Rectal smooth muscle tissue (tissue), 1 donor: ENCODE measurements at regions not wholly inside any gene's neighbourhood (a gene's known extent, or its start where the extent isn't known, plus 50 kb on each side); places are given as distances from the start of the nearest gene placed in this dataset.
"Not testable (repeated sequence)": the region's sequence is repeated elsewhere in the genome, so short reads cannot be mapped to it uniquely, and the experiment has no call there.

Source experiments
- H3K27ac ChIP-seq: one replicate; pipeline ENCODE4 v1.7.0; 2013; ENCODE audit warnings: low read depth, low read length, inconsistent platforms
- H3K27me3 ChIP-seq: one replicate; pipeline ENCODE4 v1.7.0; 2013; ENCODE audit warnings: low read length; ENCODE audit not compliant: control insufficient read depth, insufficient read depth
- H3K36me3 ChIP-seq: one replicate; pipeline ENCODE4 v1.7.0; 2013; ENCODE audit warnings: low read length; ENCODE audit not compliant: control insufficient read depth, insufficient read depth
- H3K4me1 ChIP-seq: one replicate; pipeline ENCODE4 v1.7.0; 2013; ENCODE audit warnings: low read length; ENCODE audit not compliant: control insufficient read depth, insufficient read depth
- H3K4me3 ChIP-seq: one replicate; pipeline ENCODE4 v1.7.0; 2013; ENCODE audit warnings: low read length
- H3K9ac ChIP-seq: one replicate; pipeline ENCODE4 v1.7.0; 2013; ENCODE audit warnings: low read length

DNA sequence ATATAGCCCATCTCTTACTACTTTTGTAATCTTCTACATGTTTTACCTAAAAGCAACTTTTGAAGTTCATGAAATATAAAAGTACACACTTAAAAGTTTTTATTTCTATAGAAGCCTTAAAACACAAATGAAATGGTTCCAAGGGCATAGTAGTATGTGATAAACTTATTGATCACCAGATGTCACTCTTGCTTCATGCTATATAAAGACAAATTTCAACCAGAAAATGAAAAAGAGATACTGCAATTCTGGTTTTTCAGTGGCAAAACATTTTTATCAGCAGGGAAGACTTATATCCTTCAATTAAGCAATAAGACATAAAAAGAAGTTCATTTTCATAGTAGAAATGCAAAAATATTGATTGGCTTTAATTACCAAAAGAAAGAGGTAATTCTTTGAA lies 69.4 kb upstream of the FBXL17 start:
- no peaks in the 10 kb centered on the region for H3K27me3 ChIP-seq
- no peak overlapping the region for H3K27ac ChIP-seq
- H3K36me3 ChIP-seq = no peaks in the 10 kb centered on the region
- H3K4me1 ChIP-seq = no peaks in the 10 kb centered on the region
- H3K9ac ChIP-seq = no peak overlapping the region
- H3K4me3 ChIP-seq = no peak overlapping the region

DNA sequence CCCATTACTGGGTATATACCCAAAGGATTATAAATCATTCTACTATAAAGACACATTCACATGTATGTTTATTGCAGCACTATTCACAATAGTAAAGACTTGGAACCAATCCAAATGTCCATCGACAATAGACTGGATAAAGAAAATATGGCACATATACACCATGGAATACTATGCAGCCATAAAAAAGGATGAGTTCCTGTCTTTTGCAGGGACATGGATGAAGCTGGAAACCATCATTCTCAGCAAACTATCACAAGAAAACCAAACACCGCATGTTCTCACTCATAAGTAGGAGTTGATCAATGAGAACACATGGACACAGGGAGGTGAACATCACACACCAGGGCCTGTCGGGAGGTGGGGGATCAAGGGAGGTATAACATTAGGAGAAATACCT lies 62.2 kb upstream of the FBXL17 start:
- not testable (repeated sequence) for H3K27ac ChIP-seq, H3K4me1 ChIP-seq, H3K36me3 ChIP-seq, H3K4me3 ChIP-seq, H3K9ac ChIP-seq, H3K27me3 ChIP-seq

DNA sequence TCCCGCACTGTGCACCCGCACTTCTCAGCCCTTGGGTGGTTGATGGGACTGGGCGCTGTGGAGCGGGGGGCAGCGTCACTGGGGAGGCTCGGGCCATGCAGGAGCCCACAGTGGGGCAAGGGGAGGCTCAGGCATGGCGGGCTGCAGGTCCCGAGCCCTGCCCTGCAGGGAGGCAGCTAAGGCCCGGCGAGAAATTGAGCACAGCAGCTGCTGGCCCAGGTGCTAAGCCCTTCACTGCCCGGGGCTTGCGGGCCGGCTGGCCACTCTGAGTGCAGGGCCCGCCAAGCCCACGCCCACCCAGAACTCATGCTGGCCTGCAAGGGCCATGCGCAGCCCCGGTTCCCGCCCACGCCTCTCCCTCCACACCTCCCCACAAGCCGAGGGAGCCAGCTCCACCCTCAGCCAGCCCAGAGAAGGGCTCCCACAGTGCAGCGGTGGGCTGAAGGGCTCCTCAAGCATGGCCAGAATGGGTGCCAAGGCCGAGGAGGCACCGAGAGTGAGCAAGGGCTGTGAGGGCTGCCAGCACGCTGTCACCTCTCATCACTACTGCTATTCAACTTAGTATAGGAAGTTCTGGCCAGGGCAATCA lies 60.3 kb upstream of the FBXL17 start:
- not testable (repeated sequence) for H3K27me3 ChIP-seq, H3K36me3 ChIP-seq, H3K27ac ChIP-seq, H3K4me3 ChIP-seq, H3K9ac ChIP-seq, H3K4me1 ChIP-seq

DNA sequence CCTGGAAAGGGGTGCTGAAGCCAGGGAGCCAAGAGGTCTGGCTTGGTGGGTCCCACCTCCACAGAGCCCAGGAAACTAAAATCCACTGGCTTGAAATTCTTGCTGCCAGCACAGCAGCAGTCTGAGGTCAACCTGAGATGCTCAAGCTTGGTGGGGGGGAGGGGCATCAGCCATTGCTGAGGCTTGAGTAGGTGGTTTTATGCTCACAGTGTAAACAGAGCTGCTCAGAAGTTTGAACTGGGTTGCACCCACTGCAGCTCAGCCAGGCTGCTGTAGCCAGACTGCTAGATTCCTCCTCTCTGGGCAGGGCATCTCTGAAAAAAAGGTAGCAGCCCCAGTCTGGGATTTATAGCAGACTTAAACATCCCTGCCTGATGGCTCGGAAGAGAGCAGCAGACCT lies 55.5 kb upstream of the FBXL17 start:
- Histone ChIP-seq H3K4me1 (no peaks in the 10 kb centered on the region), H3K9ac (no peak overlapping the region), H3K27ac (no peak overlapping the region), H3K36me3 (no peaks in the 10 kb centered on the region), H3K4me3 (no peak overlapping the region), H3K27me3 (no peaks in the 10 kb centered on the region)

DNA sequence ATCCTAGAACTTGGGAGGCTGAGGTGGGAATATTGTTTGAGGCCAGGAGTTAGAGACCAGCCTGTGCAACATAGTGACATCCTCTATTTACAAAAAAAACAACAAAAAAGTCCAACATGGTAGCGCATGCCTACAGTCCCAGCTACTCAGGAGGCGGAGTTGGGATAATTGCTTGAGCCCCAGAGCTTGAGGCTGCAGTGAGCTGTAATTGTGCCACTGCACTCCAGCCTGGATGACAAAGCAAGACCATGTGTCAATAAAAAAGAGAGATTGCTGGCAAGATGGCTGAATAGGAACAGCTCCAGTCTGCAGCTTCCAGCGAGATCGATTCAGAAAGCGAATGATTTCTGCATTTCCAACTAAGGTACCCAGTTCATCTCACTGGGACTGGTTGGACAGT lies 54.8 kb upstream of the FBXL17 start:
- no peak overlapping the region for H3K27ac ChIP-seq
- H3K4me3 ChIP-seq = no peak overlapping the region
- H3K36me3 ChIP-seq = no peaks in the 10 kb centered on the region
- no peaks in the 10 kb centered on the region for H3K4me1 ChIP-seq
- no peak overlapping the region for H3K9ac ChIP-seq
- no peaks in the 10 kb centered on the region for H3K27me3 ChIP-seq

DNA sequence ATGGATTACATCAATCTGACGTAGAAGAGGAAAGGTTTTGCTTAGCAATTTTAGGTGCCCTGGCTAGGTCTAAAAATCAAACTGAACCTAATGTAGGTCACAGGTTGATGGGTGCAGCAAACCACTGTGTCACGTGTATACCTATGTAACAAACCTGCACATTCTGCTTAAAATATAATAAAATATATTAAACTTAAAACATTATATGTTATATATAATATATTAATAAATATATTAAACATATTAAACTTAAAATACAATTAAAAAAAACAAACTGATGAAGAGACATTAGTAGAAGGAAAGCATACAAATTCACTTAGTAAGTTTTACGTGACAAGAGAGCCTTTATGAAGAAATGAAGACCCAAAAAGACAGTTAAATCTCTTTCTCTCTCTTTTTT lies 51.7 kb upstream of the FBXL17 start:
- Histone ChIP-seq H3K36me3 (no peaks in the 10 kb centered on the region), H3K4me3 (no peak overlapping the region), H3K27ac (no peak overlapping the region), H3K4me1 (no peaks in the 10 kb centered on the region), H3K9ac (no peak overlapping the region), H3K27me3 (no peaks in the 10 kb centered on the region)

DNA sequence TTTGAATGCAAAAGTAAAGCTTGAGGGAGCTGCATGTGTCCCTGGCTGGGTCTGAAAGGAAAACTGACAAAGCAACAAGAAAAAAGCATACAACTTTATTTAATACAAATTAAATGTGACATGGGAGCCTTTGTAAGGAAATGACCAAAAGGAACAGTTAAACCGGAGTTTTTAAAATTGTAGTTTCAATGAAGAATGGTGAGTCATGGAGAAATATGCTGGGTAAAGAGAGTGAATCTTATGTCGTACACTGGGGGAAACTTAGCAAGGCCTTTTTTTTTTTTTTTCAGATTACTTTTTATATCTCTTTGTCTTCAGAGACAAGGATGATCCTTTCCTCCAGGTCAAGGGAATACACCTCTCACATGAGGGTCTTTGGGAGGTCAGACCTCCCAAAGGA lies 50.1 kb upstream of the FBXL17 start:
- Histone ChIP-seq H3K4me1 (no peaks in the 10 kb centered on the region), H3K27me3 (no peaks in the 10 kb centered on the region), H3K4me3 (no peak overlapping the region), H3K36me3 (no peaks in the 10 kb centered on the region), H3K27ac (no peak overlapping the region), H3K9ac (no peak overlapping the region)
